ENCODE measurements at regions not wholly inside any gene's neighbourhood (a gene's known extent, or its start where the extent isn't known, plus 50 kb on each side); places are given as distances from the start of the nearest gene placed in this dataset.
"Not testable (repeated sequence)": the region's sequence is repeated elsewhere in the genome, so short reads cannot be mapped to it uniquely, and the experiment has no call there.

DNA sequence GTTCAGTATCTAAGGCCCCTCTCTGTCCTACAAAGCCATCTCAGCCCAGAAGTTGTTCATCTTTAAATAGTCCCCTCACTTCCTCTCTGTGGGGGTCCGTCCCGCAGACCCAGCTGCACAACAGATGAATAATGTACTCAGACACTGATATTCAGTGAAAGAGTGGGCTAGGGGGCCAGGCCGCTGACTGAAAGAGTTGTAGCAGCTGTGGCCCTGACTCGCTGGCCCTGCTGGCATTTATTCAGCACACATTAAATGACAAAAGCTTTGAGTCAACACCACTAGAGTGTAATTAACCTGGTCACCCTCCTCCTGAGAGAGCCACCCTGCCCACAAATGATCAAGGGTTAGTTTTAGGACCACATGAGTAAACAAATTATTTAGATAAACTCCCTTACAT is 76.3 kb downstream of the MED10 start:
- H3K9ac ChIP-seq (ENCODE audit: low read depth in 1 of 2, low read length in 2 of 2), result no peak overlapping the region

DNA sequence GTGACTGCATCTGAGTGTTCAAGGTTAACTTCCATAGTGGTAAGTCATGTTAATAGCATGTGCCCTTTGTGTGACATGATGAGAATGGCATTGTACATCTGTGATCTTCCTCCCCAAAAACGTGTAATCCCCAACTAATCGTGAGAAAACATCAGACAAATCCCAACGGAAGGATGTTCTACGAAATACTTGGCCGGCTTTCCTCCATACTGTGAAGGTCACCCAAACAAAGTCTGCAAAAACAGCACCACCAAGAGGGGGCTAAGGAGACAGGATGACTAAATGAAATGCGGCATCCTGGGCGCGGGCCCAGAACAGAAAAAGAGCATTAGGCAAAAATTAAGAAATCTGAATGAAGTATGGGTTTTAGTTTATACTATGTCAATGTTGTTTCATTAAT is 81.8 kb downstream of the MED10 start:
- Histone ChIP-seq H3K4me1 (ENCODE audit: control insufficient read depth in 1 of 2, insufficient read depth in 2 of 2, low read length in 2 of 2) (no peaks in the 10 kb centered on the region), H3K36me3 (ENCODE audit: control insufficient read depth in 1 of 2, insufficient read depth in 2 of 2, low read length in 2 of 2) (no peaks in the 10 kb centered on the region), H3K27ac (ENCODE audit: low read depth, low read length) (no peak overlapping the region), H3K4me3 (ENCODE audit: low read depth in 1 of 2, low read length in 2 of 2) (no peak overlapping the region), H3K27me3 (ENCODE audit: control insufficient read depth in 1 of 2, insufficient read depth in 2 of 2, low read length in 2 of 2) (no peaks in the 10 kb centered on the region), H3K9me3 (ENCODE audit: control insufficient read depth in 1 of 2, low read length in 2 of 2) (no peaks in the 10 kb centered on the region), H3K9ac (ENCODE audit: low read depth in 1 of 2, low read length in 2 of 2) (no peak overlapping the region)

More for the DNA sequence above, 76.3 kb downstream of the MED10 start:
- Histone ChIP-seq H3K36me3 (ENCODE audit: control insufficient read depth in 1 of 2, insufficient read depth in 2 of 2, low read length in 2 of 2) (no peaks in the 10 kb centered on the region), H3K9me3 (ENCODE audit: control insufficient read depth in 1 of 2, low read length in 2 of 2) (no peaks in the 10 kb centered on the region), H3K27me3 (ENCODE audit: control insufficient read depth in 1 of 2, insufficient read depth in 2 of 2, low read length in 2 of 2) (no peaks in the 10 kb centered on the region), H3K4me1 (ENCODE audit: control insufficient read depth in 1 of 2, insufficient read depth in 2 of 2, low read length in 2 of 2) (no peaks in the 10 kb centered on the region), H3K4me3 (ENCODE audit: low read depth in 1 of 2, low read length in 2 of 2) (no peak overlapping the region), H3K27ac (ENCODE audit: low read depth, low read length) (no peak overlapping the region)

DNA sequence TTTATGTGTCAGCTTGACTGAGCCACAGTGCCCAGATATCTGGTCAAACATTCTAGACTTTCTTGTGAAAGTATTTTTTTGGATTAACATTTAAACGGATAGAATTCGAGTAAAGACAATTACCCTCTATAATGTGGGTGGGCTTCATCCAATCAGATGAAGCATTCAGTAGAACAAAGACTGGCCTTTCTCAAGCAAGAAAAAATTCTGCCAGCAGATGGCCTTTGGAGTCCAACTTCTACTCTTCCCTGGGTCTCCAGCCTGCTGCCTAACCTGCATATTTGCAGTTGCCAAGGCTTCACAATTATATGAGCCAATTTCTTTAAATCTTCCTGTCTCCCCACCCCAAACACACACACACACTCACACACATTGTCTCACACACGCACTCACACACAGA is 86.4 kb downstream of the MED10 start:
- no peaks in the 10 kb centered on the region for H3K4me1 ChIP-seq (ENCODE audit: control insufficient read depth in 1 of 2, insufficient read depth in 2 of 2, low read length in 2 of 2)
- H3K36me3 ChIP-seq (ENCODE audit: control insufficient read depth in 1 of 2, insufficient read depth in 2 of 2, low read length in 2 of 2), result no peaks in the 10 kb centered on the region
- H3K27me3 ChIP-seq (ENCODE audit: control insufficient read depth in 1 of 2, insufficient read depth in 2 of 2, low read length in 2 of 2), result no peaks in the 10 kb centered on the region
- H3K27ac ChIP-seq (ENCODE audit: low read depth, low read length), result no peak overlapping the region
- H3K9ac ChIP-seq (ENCODE audit: low read depth in 1 of 2, low read length in 2 of 2), result no peak overlapping the region
- H3K9me3 ChIP-seq (ENCODE audit: control insufficient read depth in 1 of 2, low read length in 2 of 2), result no peaks in the 10 kb centered on the region
- no peak overlapping the region for H3K4me3 ChIP-seq (ENCODE audit: low read depth in 1 of 2, low read length in 2 of 2)

DNA sequence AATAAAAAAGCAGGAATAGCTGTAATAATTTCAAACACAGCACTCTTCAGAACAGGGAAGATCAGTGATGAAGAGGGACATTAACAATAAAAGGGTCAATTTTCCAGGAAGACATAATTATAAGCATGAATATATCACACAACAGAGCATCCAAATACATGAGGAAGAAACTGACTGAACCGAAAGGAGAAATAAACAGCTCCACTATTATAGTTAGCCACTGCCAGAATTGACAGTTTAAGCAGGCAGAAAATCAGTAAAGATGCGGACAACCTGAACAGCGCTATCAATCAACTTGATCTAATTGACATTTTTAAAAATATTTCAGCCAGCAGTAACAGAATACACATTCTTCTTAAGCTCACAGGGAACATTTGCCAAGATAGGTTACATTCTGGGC is 89.1 kb downstream of the MED10 start:
- Histone ChIP-seq H3K27me3 (ENCODE audit: control insufficient read depth in 1 of 2, insufficient read depth in 2 of 2, low read length in 2 of 2) (no peaks in the 10 kb centered on the region), H3K4me3 (ENCODE audit: low read depth in 1 of 2, low read length in 2 of 2) (no peak overlapping the region), H3K36me3 (ENCODE audit: control insufficient read depth in 1 of 2, insufficient read depth in 2 of 2, low read length in 2 of 2) (no peaks in the 10 kb centered on the region), H3K4me1 (ENCODE audit: control insufficient read depth in 1 of 2, insufficient read depth in 2 of 2, low read length in 2 of 2) (no peaks in the 10 kb centered on the region), H3K9ac (ENCODE audit: low read depth in 1 of 2, low read length in 2 of 2) (no peak overlapping the region), H3K27ac (ENCODE audit: low read depth, low read length) (no peak overlapping the region), H3K9me3 (ENCODE audit: control insufficient read depth in 1 of 2, low read length in 2 of 2) (no peaks in the 10 kb centered on the region)

DNA sequence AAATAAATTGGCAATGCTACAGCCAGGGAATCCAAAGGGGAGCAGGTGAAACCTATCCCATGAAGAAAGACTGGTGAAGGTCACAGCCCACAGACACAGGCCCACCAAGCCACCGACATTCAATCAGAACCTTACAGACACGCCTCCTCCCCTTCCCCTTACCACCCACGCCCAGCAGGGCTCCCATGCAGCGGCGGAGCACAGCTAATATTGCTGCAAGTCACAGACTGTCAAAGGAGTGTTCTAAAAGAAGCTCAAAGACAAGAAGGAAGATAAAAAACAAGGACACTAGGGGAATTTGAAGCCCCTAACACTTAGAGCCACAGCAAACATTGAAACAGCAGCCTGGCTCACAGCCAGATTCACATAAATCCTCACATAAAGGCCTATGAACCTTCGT is 91.2 kb downstream of the MED10 start:
- Histone ChIP-seq H3K27ac (ENCODE audit: low read depth, low read length) (no peak overlapping the region), H3K4me3 (ENCODE audit: low read depth in 1 of 2, low read length in 2 of 2) (no peak overlapping the region), H3K4me1 (ENCODE audit: control insufficient read depth in 1 of 2, insufficient read depth in 2 of 2, low read length in 2 of 2) (no peaks in the 10 kb centered on the region), H3K27me3 (ENCODE audit: control insufficient read depth in 1 of 2, insufficient read depth in 2 of 2, low read length in 2 of 2) (no peaks in the 10 kb centered on the region), H3K9ac (ENCODE audit: low read depth in 1 of 2, low read length in 2 of 2) (no peak overlapping the region), H3K9me3 (ENCODE audit: control insufficient read depth in 1 of 2, low read length in 2 of 2) (no peaks in the 10 kb centered on the region), H3K36me3 (ENCODE audit: control insufficient read depth in 1 of 2, insufficient read depth in 2 of 2, low read length in 2 of 2) (no peaks in the 10 kb centered on the region)

DNA sequence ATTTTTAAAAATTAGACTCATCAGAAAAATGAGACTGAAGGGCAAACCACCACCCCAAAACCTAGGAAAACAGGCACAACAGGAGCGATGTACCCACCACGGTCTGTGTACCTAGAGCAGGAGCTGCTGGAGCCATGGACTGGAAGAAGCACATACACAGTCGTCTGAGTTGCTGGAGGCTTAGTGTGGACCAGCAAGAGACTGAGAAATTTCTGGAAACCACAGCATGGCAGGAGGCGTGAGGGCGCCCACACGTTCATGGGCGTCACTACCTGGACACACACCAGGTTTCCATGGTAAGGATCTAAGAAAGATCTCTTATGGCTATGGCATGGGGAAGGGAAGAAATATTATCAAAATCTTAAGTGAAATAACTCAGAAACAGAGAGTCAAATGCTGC is 91.9 kb downstream of the MED10 start:
- Histone ChIP-seq H3K4me1 (ENCODE audit: control insufficient read depth in 1 of 2, insufficient read depth in 2 of 2, low read length in 2 of 2) (no peaks in the 10 kb centered on the region), H3K27ac (ENCODE audit: low read depth, low read length) (no peak overlapping the region)

DNA sequence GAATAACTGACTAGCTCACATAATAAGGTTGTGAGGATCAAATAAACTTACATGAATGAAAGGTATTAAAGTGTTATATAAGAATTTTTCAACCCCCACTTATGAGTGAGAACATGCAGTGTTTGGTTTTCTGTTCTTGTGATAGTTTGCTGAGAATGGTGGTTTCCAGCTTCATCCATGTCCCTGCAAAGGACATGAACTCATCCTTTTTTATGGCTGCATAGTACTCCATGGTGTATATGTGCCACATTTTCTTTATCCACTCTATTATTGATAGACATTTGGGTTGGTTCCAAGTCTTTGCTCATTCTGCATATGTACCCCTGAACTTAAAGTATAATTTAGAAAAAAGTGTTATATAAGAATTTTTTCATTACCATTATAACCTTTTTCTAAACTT is 93.9 kb downstream of the MED10 start:
- H3K9me3 ChIP-seq (ENCODE audit: control insufficient read depth in 1 of 2, low read length in 2 of 2); H3K4me1 ChIP-seq (ENCODE audit: control insufficient read depth in 1 of 2, insufficient read depth in 2 of 2, low read length in 2 of 2); H3K9ac ChIP-seq (ENCODE audit: low read depth in 1 of 2, low read length in 2 of 2); H3K27ac ChIP-seq (ENCODE audit: low read depth, low read length); H3K27me3 ChIP-seq (ENCODE audit: control insufficient read depth in 1 of 2, insufficient read depth in 2 of 2, low read length in 2 of 2); H3K4me3 ChIP-seq (ENCODE audit: low read depth in 1 of 2, low read length in 2 of 2); H3K36me3 ChIP-seq (ENCODE audit: control insufficient read depth in 1 of 2, insufficient read depth in 2 of 2, low read length in 2 of 2): not testable (repeated sequence)

More for the DNA sequence above, 91.9 kb downstream of the MED10 start:
- Histone ChIP-seq H3K27me3 (ENCODE audit: control insufficient read depth in 1 of 2, insufficient read depth in 2 of 2, low read length in 2 of 2) (no peaks in the 10 kb centered on the region), H3K36me3 (ENCODE audit: control insufficient read depth in 1 of 2, insufficient read depth in 2 of 2, low read length in 2 of 2) (no peaks in the 10 kb centered on the region), H3K4me3 (ENCODE audit: low read depth in 1 of 2, low read length in 2 of 2) (no peak overlapping the region), H3K9ac (ENCODE audit: low read depth in 1 of 2, low read length in 2 of 2) (no peak overlapping the region), H3K9me3 (ENCODE audit: control insufficient read depth in 1 of 2, low read length in 2 of 2) (no peaks in the 10 kb centered on the region)

DNA sequence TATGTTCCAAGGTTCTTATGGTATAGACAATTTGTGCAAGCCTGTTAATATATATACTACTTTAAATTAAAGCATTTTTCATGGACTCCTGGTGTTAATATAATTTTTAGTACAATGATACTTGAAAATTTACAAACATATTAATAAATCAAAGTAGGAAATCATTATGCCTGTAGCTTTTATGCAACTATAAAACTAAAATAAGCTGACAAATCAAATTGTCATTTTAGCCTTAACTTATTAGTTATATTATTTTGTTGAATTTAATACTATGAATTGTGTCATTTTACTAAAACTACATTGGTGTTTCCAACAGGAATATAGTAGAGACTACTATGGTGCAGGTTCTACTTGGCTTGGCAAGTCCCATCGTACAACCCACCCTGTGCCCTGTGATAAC is 96.0 kb downstream of the MED10 start:
- Histone ChIP-seq H3K9ac (ENCODE audit: low read depth in 1 of 2, low read length in 2 of 2) (no peak overlapping the region), H3K9me3 (ENCODE audit: control insufficient read depth in 1 of 2, low read length in 2 of 2) (no peaks in the 10 kb centered on the region), H3K27me3 (ENCODE audit: control insufficient read depth in 1 of 2, insufficient read depth in 2 of 2, low read length in 2 of 2) (no peaks in the 10 kb centered on the region), H3K36me3 (ENCODE audit: control insufficient read depth in 1 of 2, insufficient read depth in 2 of 2, low read length in 2 of 2) (no peaks in the 10 kb centered on the region), H3K27ac (ENCODE audit: low read depth, low read length) (no peak overlapping the region), H3K4me1 (ENCODE audit: control insufficient read depth in 1 of 2, insufficient read depth in 2 of 2, low read length in 2 of 2) (no peaks in the 10 kb centered on the region), H3K4me3 (ENCODE audit: low read depth in 1 of 2, low read length in 2 of 2) (no peak overlapping the region)

DNA sequence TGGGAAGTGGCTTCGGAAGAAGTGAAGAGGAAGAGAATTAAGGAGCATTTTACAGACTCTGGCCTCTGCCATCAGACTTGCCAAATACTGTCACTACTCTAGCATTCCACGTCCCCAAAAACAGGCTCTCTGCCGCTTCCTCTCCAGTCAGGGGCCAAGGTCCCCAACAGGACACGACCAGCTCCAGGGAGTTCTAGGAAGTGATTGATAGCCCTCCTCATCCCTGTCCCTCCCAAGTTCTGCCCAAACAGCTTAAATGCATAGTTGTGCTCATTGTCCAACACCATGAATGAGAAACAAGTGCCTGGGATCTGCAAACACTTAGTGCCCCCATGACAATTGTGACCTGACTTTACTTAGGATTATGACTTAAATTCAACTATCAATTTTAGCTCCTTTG is 96.5 kb downstream of the MED10 start:
- Histone ChIP-seq H3K4me3 (ENCODE audit: low read depth in 1 of 2, low read length in 2 of 2) (no peak overlapping the region), H3K9me3 (ENCODE audit: control insufficient read depth in 1 of 2, low read length in 2 of 2) (no peaks in the 10 kb centered on the region), H3K4me1 (ENCODE audit: control insufficient read depth in 1 of 2, insufficient read depth in 2 of 2, low read length in 2 of 2) (no peaks in the 10 kb centered on the region)

DNA sequence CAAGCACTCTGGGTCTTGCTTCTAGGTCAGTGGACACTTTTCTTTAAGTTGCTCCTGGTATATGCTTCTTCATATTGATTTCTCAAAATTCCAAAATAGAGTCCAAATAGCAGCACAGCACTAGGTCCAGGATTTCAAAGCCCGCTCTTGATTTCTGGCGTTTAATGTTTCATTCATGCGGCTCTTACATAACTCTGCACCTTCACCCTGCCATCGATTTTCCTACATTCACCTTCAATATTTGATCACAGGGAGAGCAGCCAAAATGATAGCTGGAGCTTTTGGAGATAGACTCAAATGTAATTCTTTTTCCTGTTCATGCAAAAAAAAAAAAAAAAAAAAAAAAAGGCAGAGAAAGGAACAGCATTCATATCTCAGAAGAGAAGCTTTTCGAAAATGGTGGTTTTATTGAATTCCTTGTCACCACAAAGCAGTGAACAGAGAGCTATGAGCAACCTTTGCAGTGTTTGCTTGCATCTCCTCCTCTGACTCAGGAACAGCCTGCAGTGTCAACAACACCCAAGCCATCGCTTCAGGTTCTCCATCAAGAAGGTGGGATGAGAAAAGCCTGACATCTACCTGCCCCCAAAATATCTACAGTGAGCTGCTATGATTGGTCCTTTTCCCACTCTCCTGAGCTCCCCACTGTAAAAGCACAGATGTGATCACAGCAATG is 97.8 kb downstream of the MED10 start:
- no peaks in the 10 kb centered on the region for H3K36me3 ChIP-seq (ENCODE audit: control insufficient read depth in 1 of 2, insufficient read depth in 2 of 2, low read length in 2 of 2)
- H3K27me3 ChIP-seq (ENCODE audit: control insufficient read depth in 1 of 2, insufficient read depth in 2 of 2, low read length in 2 of 2), result no peaks in the 10 kb centered on the region
- no peak overlapping the region for H3K9ac ChIP-seq (ENCODE audit: low read depth in 1 of 2, low read length in 2 of 2)
- no peaks in the 10 kb centered on the region for H3K4me1 ChIP-seq (ENCODE audit: control insufficient read depth in 1 of 2, insufficient read depth in 2 of 2, low read length in 2 of 2)
- H3K9me3 ChIP-seq (ENCODE audit: control insufficient read depth in 1 of 2, low read length in 2 of 2), result no peaks in the 10 kb centered on the region
- H3K27ac ChIP-seq (ENCODE audit: low read depth, low read length), result no peak overlapping the region
- H3K4me3 ChIP-seq (ENCODE audit: low read depth in 1 of 2, low read length in 2 of 2), result no peak overlapping the region

More for the DNA sequence above, 96.5 kb downstream of the MED10 start:
- Histone ChIP-seq H3K27me3 (ENCODE audit: control insufficient read depth in 1 of 2, insufficient read depth in 2 of 2, low read length in 2 of 2) (no peaks in the 10 kb centered on the region), H3K9ac (ENCODE audit: low read depth in 1 of 2, low read length in 2 of 2) (no peak overlapping the region), H3K36me3 (ENCODE audit: control insufficient read depth in 1 of 2, insufficient read depth in 2 of 2, low read length in 2 of 2) (no peaks in the 10 kb centered on the region), H3K27ac (ENCODE audit: low read depth, low read length) (no peak overlapping the region)

DNA sequence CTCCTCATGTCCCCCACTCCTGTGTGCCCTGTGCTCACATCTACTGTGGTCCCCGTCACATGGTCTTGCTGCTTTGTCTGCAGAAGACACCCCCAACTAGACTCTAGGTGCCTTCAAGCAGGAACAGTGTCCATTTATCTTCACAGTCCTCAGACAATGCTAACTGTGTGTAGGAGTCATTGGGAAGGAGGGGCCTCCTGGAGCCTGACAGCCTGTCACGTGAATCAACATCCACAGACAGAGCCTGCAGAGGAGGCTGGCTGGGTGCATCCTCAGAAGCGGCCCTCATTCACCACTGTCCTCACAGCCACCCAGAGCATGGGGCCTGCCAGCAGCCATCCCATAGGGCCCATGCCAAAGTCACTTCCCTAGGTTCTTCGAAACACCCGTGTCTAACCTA is 98.7 kb downstream of the MED10 start:
- Histone ChIP-seq H3K36me3 (ENCODE audit: control insufficient read depth in 1 of 2, insufficient read depth in 2 of 2, low read length in 2 of 2) (no peaks in the 10 kb centered on the region), H3K4me3 (ENCODE audit: low read depth in 1 of 2, low read length in 2 of 2) (no peak overlapping the region), H3K9ac (ENCODE audit: low read depth in 1 of 2, low read length in 2 of 2) (no peak overlapping the region), H3K27me3 (ENCODE audit: control insufficient read depth in 1 of 2, insufficient read depth in 2 of 2, low read length in 2 of 2) (no peaks in the 10 kb centered on the region), H3K27ac (ENCODE audit: low read depth, low read length) (no peak overlapping the region), H3K9me3 (ENCODE audit: control insufficient read depth in 1 of 2, low read length in 2 of 2) (no peaks in the 10 kb centered on the region), H3K4me1 (ENCODE audit: control insufficient read depth in 1 of 2, insufficient read depth in 2 of 2, low read length in 2 of 2) (no peaks in the 10 kb centered on the region)

Measured in duodenal mucosa (tissue), 2 donors.